ENCODE measurements at regions not wholly inside any gene's neighbourhood (a gene's known extent, or its start where the extent isn't known, plus 50 kb on each side); places are given as distances from the start of the nearest gene placed in this dataset.

GRCh38 chr4:17090063-17090462 lies 191.6 kb upstream of the LDB2 start:
- TF ChIP-seq, protein P1, sequence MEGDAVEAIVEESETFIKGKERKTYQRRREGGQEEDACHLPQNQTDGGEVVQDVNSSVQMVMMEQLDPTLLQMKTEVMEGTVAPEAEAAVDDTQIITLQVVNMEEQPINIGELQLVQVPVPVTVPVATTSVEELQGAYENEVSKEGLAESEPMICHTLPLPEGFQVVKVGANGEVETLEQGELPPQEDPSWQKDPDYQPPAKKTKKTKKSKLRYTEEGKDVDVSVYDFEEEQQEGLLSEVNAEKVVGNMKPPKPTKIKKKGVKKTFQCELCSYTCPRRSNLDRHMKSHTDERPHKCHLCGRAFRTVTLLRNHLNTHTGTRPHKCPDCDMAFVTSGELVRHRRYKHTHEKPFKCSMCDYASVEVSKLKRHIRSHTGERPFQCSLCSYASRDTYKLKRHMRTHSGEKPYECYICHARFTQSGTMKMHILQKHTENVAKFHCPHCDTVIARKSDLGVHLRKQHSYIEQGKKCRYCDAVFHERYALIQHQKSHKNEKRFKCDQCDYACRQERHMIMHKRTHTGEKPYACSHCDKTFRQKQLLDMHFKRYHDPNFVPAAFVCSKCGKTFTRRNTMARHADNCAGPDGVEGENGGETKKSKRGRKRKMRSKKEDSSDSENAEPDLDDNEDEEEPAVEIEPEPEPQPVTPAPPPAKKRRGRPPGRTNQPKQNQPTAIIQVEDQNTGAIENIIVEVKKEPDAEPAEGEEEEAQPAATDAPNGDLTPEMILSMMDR (conservative IDR thresholded peaks at IDR 0.05 in 1 of 2, IDR thresholded peaks at IDR 0.05 in 1 of 2; ENCODE audit: low read depth in 1 of 2, low read length in 2 of 2), result no peak
- no peak for TF ChIP-seq EZH2 (IDR thresholded peaks at IDR 0.05; ENCODE audit: low read length, missing control alignments)
